ENCODE measurements at regions not wholly inside any gene's neighbourhood (a gene's known extent, or its start where the extent isn't known, plus 50 kb on each side); places are given as distances from the start of the nearest gene placed in this dataset.
"Not testable (repeated sequence)": the region's sequence is repeated elsewhere in the genome, so short reads cannot be mapped to it uniquely, and the experiment has no call there.

- Histone ChIP-seq H3K4me3 (ENCODE audit: low read depth in 1 of 2, low read length in 2 of 2) (no peak overlapping the region), H3K9me3 (ENCODE audit: control insufficient read depth in 1 of 2, low read length in 2 of 2) (peaks cover 0 to 5% of the 10 kb centered on the region in 2 donors), H3K27me3 (ENCODE audit: low read depth, low read length) (no peaks in the 10 kb centered on the region), H3K36me3 (ENCODE audit: control insufficient read depth in 1 of 2, insufficient read depth in 2 of 2, low read length in 2 of 2) (no peaks in the 10 kb centered on the region), H3K4me1 (ENCODE audit: control insufficient read depth in 1 of 2, insufficient read depth in 2 of 2, low read length in 2 of 2) (no peaks in the 10 kb centered on the region), H3K27ac (ENCODE audit: low read length) (no peak overlapping the region)
Measured at GRCh38 chr11:29100967-29101366, 915.9 kb downstream of the KCNA4 start.

GRCh38 chr11:29095821-29096220 is 921.0 kb downstream of the KCNA4 start:
- Histone ChIP-seq H3K27ac (ENCODE audit: low read length) (no peak overlapping the region), H3K4me1 (ENCODE audit: control insufficient read depth in 1 of 2, insufficient read depth in 2 of 2, low read length in 2 of 2) (no peaks in the 10 kb centered on the region), H3K9me3 (ENCODE audit: control insufficient read depth in 1 of 2, low read length in 2 of 2) (peaks cover 0 to 2% of the 10 kb centered on the region in 2 donors), H3K4me3 (ENCODE audit: low read depth in 1 of 2, low read length in 2 of 2) (no peak overlapping the region), H3K27me3 (ENCODE audit: low read depth, low read length) (no peaks in the 10 kb centered on the region), H3K36me3 (ENCODE audit: control insufficient read depth in 1 of 2, insufficient read depth in 2 of 2, low read length in 2 of 2) (no peaks in the 10 kb centered on the region)

- peaks cover 0 to 2% of the 10 kb centered on the region in 2 donors for H3K9me3 ChIP-seq (ENCODE audit: control insufficient read depth in 1 of 2, low read length in 2 of 2)
- no peaks in the 10 kb centered on the region for H3K4me1 ChIP-seq (ENCODE audit: control insufficient read depth in 1 of 2, insufficient read depth in 2 of 2, low read length in 2 of 2)
- H3K27me3 ChIP-seq (ENCODE audit: low read depth, low read length): no peaks in the 10 kb centered on the region
- no peak overlapping the region for H3K4me3 ChIP-seq (ENCODE audit: low read depth in 1 of 2, low read length in 2 of 2)
- no peak overlapping the region for H3K27ac ChIP-seq (ENCODE audit: low read length)
- H3K36me3 ChIP-seq (ENCODE audit: control insufficient read depth in 1 of 2, insufficient read depth in 2 of 2, low read length in 2 of 2): no peaks in the 10 kb centered on the region
Measured at GRCh38 chr11:29093416-29094120, 923.3 kb downstream of the KCNA4 start.

GRCh38 chr11:29087200-29087812 is 929.5 kb downstream of the KCNA4 start:
- Histone ChIP-seq H3K4me1 (ENCODE audit: control insufficient read depth in 1 of 2, insufficient read depth in 2 of 2, low read length in 2 of 2) (no peaks in the 10 kb centered on the region), H3K27me3 (ENCODE audit: low read depth, low read length) (no peaks in the 10 kb centered on the region), H3K27ac (ENCODE audit: low read length) (no peak overlapping the region), H3K9me3 (ENCODE audit: control insufficient read depth in 1 of 2, low read length in 2 of 2) (no peaks in the 10 kb centered on the region), H3K4me3 (ENCODE audit: low read depth in 1 of 2, low read length in 2 of 2) (no peak overlapping the region), H3K36me3 (ENCODE audit: control insufficient read depth in 1 of 2, insufficient read depth in 2 of 2, low read length in 2 of 2) (no peaks in the 10 kb centered on the region)

GRCh38 chr11:29075726-29076125 is 941.1 kb downstream of the KCNA4 start:
- peaks cover 0 to 7% of the 10 kb centered on the region in 2 donors for H3K9me3 ChIP-seq (ENCODE audit: control insufficient read depth in 1 of 2, low read length in 2 of 2)
- H3K4me3 ChIP-seq (ENCODE audit: low read depth in 1 of 2, low read length in 2 of 2): no peak overlapping the region
- H3K4me1 ChIP-seq (ENCODE audit: control insufficient read depth in 1 of 2, insufficient read depth in 2 of 2, low read length in 2 of 2): no peaks in the 10 kb centered on the region
- H3K27me3 ChIP-seq (ENCODE audit: low read depth, low read length): no peaks in the 10 kb centered on the region
- H3K27ac ChIP-seq (ENCODE audit: low read length): no peak overlapping the region
- H3K36me3 ChIP-seq (ENCODE audit: control insufficient read depth in 1 of 2, insufficient read depth in 2 of 2, low read length in 2 of 2): no peaks in the 10 kb centered on the region

GRCh38 chr11:29063630-29064361 is 953.0 kb downstream of the KCNA4 start:
- H3K27me3 ChIP-seq (ENCODE audit: low read depth, low read length): no peaks in the 10 kb centered on the region
- H3K36me3 ChIP-seq (ENCODE audit: control insufficient read depth in 1 of 2, insufficient read depth in 2 of 2, low read length in 2 of 2): no peaks in the 10 kb centered on the region
- no peak overlapping the region for H3K27ac ChIP-seq (ENCODE audit: low read length)
- H3K9me3 ChIP-seq (ENCODE audit: control insufficient read depth in 1 of 2, low read length in 2 of 2): no peaks in the 10 kb centered on the region
- H3K4me3 ChIP-seq (ENCODE audit: low read depth in 1 of 2, low read length in 2 of 2): no peak overlapping the region
- no peaks in the 10 kb centered on the region for H3K4me1 ChIP-seq (ENCODE audit: control insufficient read depth in 1 of 2, insufficient read depth in 2 of 2, low read length in 2 of 2)

- Histone ChIP-seq H3K27me3 (ENCODE audit: low read depth, low read length) (no peaks in the 10 kb centered on the region), H3K27ac (ENCODE audit: low read length) (no peak overlapping the region), H3K4me1 (ENCODE audit: control insufficient read depth in 1 of 2, insufficient read depth in 2 of 2, low read length in 2 of 2) (no peaks in the 10 kb centered on the region), H3K4me3 (ENCODE audit: low read depth in 1 of 2, low read length in 2 of 2) (no peak overlapping the region), H3K36me3 (ENCODE audit: control insufficient read depth in 1 of 2, insufficient read depth in 2 of 2, low read length in 2 of 2) (no peaks in the 10 kb centered on the region), H3K9me3 (ENCODE audit: control insufficient read depth in 1 of 2, low read length in 2 of 2) (no peaks in the 10 kb centered on the region)
Measured at GRCh38 chr11:29061452-29061851, 953.3 kb downstream of the METTL15 start.

GRCh38 chr11:29056487-29056886 is 948.3 kb downstream of the METTL15 start:
- not testable (repeated sequence) for H3K27me3 ChIP-seq (ENCODE audit: low read depth, low read length); H3K4me3 ChIP-seq (ENCODE audit: low read depth in 1 of 2, low read length in 2 of 2); H3K36me3 ChIP-seq (ENCODE audit: control insufficient read depth in 1 of 2, insufficient read depth in 2 of 2, low read length in 2 of 2); H3K9me3 ChIP-seq (ENCODE audit: control insufficient read depth in 1 of 2, low read length in 2 of 2); H3K4me1 ChIP-seq (ENCODE audit: control insufficient read depth in 1 of 2, insufficient read depth in 2 of 2, low read length in 2 of 2); H3K27ac ChIP-seq (ENCODE audit: low read length)

GRCh38 chr11:29051935-29052334 is 943.7 kb downstream of the METTL15 start:
- Histone ChIP-seq H3K4me1 (ENCODE audit: control insufficient read depth in 1 of 2, insufficient read depth in 2 of 2, low read length in 2 of 2) (no peaks in the 10 kb centered on the region), H3K27me3 (ENCODE audit: low read depth, low read length) (no peaks in the 10 kb centered on the region), H3K36me3 (ENCODE audit: control insufficient read depth in 1 of 2, insufficient read depth in 2 of 2, low read length in 2 of 2) (no peaks in the 10 kb centered on the region), H3K4me3 (ENCODE audit: low read depth in 1 of 2, low read length in 2 of 2) (no peak overlapping the region), H3K27ac (ENCODE audit: low read length) (no peak overlapping the region), H3K9me3 (ENCODE audit: control insufficient read depth in 1 of 2, low read length in 2 of 2) (no peaks in the 10 kb centered on the region)

GRCh38 chr11:29050962-29051361 is 942.8 kb downstream of the METTL15 start:
- H3K4me1 ChIP-seq (ENCODE audit: control insufficient read depth in 1 of 2, insufficient read depth in 2 of 2, low read length in 2 of 2); H3K27me3 ChIP-seq (ENCODE audit: low read depth, low read length); H3K36me3 ChIP-seq (ENCODE audit: control insufficient read depth in 1 of 2, insufficient read depth in 2 of 2, low read length in 2 of 2); H3K27ac ChIP-seq (ENCODE audit: low read length); H3K9me3 ChIP-seq (ENCODE audit: control insufficient read depth in 1 of 2, low read length in 2 of 2); H3K4me3 ChIP-seq (ENCODE audit: low read depth in 1 of 2, low read length in 2 of 2): not testable (repeated sequence)

GRCh38 chr11:29040489-29040888 is 932.3 kb downstream of the METTL15 start:
- Histone ChIP-seq H3K9me3 (ENCODE audit: control insufficient read depth in 1 of 2, low read length in 2 of 2) (no peaks in the 10 kb centered on the region), H3K27me3 (ENCODE audit: low read depth, low read length) (no peaks in the 10 kb centered on the region), H3K27ac (ENCODE audit: low read length) (no peak overlapping the region), H3K36me3 (ENCODE audit: control insufficient read depth in 1 of 2, insufficient read depth in 2 of 2, low read length in 2 of 2) (no peaks in the 10 kb centered on the region), H3K4me1 (ENCODE audit: control insufficient read depth in 1 of 2, insufficient read depth in 2 of 2, low read length in 2 of 2) (no peaks in the 10 kb centered on the region), H3K4me3 (ENCODE audit: low read depth in 1 of 2, low read length in 2 of 2) (no peak overlapping the region)
